GM12873 (cell line): ENCODE measurements at regions not wholly inside any gene's neighbourhood (a gene's known extent, or its start where the extent isn't known, plus 50 kb on each side); places are given as distances from the start of the nearest gene placed in this dataset.

Experiments
- TF ChIP-seq, protein P1 (sequence below): IDR thresholded peaks from 2 replicates; pipeline ENCODE4 v1.5.1; 2012; ENCODE audit warnings: low read depth, mild to moderate bottlenecking, moderate library complexity, low read length, control low read depth; ENCODE audit not compliant: insufficient read depth; ENCODE audit errors: missing control alignments

DNA sequence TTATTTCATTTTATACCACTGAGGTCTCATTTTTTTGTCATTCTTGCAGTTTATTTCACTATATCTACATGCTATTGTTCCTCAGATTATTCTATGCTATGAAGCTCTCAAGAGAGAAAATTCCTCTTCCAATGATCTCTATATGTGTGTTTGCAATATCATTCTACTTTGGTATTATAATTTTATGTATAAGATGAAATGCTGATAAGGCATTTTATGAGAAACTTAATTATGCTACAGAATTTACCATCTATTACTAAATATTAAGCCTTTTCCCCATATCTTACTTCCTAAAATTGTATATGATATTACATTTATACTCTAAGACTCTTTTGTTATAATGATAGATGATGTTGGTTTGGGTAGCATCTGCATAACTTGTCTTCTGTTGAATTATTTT lies 765.5 kb downstream of the KCNJ2 start:
- TF ChIP-seq, protein P1, sequence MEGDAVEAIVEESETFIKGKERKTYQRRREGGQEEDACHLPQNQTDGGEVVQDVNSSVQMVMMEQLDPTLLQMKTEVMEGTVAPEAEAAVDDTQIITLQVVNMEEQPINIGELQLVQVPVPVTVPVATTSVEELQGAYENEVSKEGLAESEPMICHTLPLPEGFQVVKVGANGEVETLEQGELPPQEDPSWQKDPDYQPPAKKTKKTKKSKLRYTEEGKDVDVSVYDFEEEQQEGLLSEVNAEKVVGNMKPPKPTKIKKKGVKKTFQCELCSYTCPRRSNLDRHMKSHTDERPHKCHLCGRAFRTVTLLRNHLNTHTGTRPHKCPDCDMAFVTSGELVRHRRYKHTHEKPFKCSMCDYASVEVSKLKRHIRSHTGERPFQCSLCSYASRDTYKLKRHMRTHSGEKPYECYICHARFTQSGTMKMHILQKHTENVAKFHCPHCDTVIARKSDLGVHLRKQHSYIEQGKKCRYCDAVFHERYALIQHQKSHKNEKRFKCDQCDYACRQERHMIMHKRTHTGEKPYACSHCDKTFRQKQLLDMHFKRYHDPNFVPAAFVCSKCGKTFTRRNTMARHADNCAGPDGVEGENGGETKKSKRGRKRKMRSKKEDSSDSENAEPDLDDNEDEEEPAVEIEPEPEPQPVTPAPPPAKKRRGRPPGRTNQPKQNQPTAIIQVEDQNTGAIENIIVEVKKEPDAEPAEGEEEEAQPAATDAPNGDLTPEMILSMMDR: no peak

DNA sequence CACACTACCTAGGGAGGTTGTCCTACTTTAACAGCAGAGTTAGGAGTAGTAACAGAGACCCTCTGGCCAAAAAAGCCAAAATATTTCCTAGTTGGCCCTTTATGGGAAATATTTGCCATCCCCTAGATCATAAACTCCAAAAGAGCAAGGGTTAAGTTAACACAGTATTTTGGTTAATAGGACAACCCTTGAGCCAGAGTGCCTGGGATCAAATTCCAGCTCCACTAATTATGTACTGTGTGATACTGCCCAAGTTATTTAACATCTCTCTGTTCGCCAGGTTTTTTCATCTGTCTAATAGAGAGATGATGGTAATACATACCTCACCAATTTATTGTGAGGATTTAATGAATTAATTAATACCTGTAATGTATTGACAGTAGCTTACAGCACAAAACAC lies 767.4 kb downstream of the KCNJ2 start:
- TF ChIP-seq, protein P1: no peak

DNA sequence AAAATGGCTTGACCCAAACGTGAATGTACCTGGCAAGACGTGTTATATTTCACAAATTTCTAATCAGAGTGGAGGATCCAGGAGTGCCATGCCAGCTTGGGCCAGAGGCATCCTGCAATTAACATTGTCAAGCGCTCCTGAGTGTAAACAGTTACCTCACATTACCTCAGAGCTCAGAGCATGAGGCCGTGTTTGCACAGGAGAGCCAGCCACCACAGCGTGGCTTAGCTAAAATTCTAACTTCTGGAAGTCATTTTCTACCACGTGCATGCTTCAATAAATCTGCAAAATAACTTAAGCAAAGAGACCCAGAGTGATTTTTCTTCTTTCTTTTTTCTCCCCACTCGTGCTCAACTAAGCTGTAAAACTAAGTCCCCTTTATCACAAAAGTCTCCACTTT lies 769.0 kb downstream of the KCNJ2 start:
- TF ChIP-seq, protein P1: no peak

DNA sequence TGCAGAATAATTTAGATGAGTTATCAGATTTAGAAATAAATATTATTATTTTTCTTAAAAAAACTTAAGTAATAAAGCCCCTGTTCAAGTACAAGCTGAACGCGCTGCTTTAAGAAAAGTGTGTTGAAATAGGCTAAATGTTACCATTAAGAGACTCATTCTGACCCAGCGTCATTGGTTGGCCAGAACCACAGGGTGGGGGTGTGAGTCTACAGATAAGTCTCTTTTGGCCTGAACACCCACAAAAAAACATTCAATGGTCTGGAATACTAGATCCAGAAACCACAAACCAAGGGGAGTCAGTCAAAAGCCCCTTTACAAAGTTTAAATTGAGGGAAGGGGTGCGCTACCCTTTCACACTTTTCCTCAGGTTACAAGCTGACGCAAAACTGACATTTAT lies 776.1 kb downstream of the KCNJ2 start:
- TF ChIP-seq, protein P1: no peak

DNA sequence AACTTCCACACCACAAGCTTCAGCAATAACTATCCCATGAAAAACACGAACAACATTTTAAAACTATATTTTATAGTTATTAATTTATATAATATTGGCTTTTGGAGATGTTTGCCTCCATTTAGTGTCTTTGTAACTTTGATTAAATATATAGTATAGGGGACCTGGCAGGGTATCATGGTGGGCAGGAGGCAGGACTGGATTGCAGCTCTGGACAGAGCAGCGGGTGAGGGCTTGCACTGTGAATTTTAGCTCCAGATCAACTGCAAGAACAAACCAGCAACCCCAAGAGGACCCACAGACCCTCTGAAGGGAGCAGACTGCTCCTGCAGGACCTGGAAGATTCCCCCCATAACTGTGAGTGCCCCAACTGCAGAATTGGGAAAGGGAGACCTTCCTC lies 777.9 kb downstream of the KCNJ2 start:
- TF ChIP-seq, protein P1: no peak

DNA sequence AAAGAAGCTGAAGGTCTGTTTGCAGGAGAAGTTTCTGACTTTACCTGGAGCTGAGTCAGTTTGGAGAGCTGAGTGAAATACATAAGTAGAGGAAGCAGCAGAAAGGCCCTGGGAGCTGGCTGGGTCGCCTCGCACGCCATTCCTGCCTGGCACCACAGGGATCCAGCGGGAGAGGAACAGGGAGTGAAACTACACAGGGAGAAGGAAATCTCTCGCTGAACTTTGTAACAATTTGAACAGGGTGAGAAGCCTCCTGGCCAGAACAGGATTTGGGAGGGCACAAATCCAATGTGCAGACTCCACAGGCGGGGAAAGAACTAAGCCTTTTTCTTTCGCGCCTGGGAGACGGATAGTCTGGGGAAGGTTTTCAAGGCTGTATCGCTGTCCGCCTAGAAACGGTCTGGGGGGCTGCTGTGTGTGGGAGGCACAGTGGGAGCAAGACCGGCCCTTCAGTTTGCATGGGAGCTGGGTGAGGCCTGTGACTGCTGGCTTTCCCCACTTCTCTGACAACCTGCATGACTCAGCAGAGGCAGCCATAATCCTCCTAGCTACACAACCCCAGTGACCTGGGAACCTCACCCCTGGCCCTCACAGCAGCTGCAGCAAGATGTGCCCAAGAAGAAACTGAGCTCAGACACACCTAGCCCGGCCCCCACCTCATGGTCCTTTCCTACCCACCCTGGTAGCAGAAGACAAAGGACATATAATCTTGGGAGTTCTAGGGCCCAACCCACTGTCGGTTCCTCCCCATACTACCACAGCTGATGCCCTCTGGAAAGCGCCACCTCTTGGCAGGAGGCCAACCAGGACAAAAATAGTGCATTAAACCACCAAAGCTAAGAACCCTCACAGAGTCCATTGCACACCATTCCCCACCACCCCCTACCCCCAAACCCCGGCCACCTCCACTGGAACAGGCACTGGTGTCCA lies 778.6 kb downstream of the KCNJ2 start:
- TF ChIP-seq, protein P1: no peak

DNA sequence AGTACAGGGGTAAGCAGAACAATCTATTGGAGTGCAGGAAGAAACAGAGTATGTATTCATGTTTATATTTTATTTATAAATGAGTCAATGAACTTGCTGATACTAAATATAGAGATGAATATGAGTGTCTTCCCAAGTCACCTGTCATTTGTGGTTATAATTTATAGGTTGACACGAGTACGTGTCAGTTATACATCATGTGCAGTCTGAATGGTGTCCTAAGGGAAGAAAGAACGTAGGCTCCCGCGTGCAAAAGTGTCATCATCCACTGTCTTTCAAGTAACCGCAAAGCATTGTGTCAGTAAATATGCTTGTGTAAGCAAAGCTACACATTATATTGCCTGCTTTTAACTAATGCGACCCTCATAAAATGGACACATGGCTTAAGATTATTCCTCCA lies 786.1 kb downstream of the KCNJ2 start:
- TF ChIP-seq, protein P1: no peak
